ENCODE measurements at regions not wholly inside any gene's neighbourhood (a gene's known extent, or its start where the extent isn't known, plus 50 kb on each side); places are given as distances from the start of the nearest gene placed in this dataset.

GRCh38 chr3:82475306-82475705 lies 713.9 kb upstream of the GBE1 start:
- no peak for TF ChIP-seq CTCF (conservative IDR thresholded peaks at IDR 0.05)
- no peak for TF ChIP-seq ZFX (IDR thresholded peaks at IDR 0.05)
